Astrocyte (in vitro differentiated cells and primary cell): ENCODE measurements at regions not wholly inside any gene's neighbourhood (a gene's known extent, or its start where the extent isn't known, plus 50 kb on each side); places are given as distances from the start of the nearest gene placed in this dataset.

Source experiments
- DNase-seq: peaks from one replicate; pipeline ENCODE4 v3.0.0-alpha.2; 2010; ENCODE audit warnings: low read depth
- FAIRE-seq: peaks from 2 replicates; lab custom pipeline; 2011; peaks lifted over from hg19 to GRCh38; lab: Jason Lieb, UNC
- H2AFZ ChIP-seq: 2 replicates; pipeline ENCODE4 v1.6.0; 2012; ENCODE audit warnings: low read depth, low read length, inconsistent platforms
- H3K27ac ChIP-seq: 2 replicates; pipeline ENCODE4 v1.5.1; 2011; ENCODE audit warnings: low read depth, low read length, inconsistent platforms
- H3K27me3 ChIP-seq: 2 replicates; pipeline ENCODE4 v1.6.0; 2011; ENCODE audit warnings: low read length, inconsistent platforms; ENCODE audit not compliant: insufficient read depth
- H3K36me3 ChIP-seq: 2 replicates; pipeline ENCODE4 v1.5.1; 2011; ENCODE audit warnings: low read length, inconsistent platforms; ENCODE audit not compliant: insufficient read depth
- H3K4me1 ChIP-seq: 2 replicates; pipeline ENCODE4 v1.5.1; 2011; ENCODE audit warnings: low read length, inconsistent platforms; ENCODE audit not compliant: insufficient read depth
- H3K4me2 ChIP-seq: 2 replicates; pipeline ENCODE4 v1.6.0; 2012; ENCODE audit warnings: low read length, inconsistent platforms
- H3K4me3 ChIP-seq: 2 replicates; pipeline ENCODE4 v1.5.1; 2011; ENCODE audit warnings: low read depth, mild to moderate bottlenecking, low read length, inconsistent platforms; ENCODE audit not compliant: insufficient read depth
- H3K79me2 ChIP-seq: 2 replicates; pipeline ENCODE4 v1.6.0; 2012; ENCODE audit warnings: mild to moderate bottlenecking, low read length, inconsistent platforms; ENCODE audit not compliant: insufficient read depth
- H3K9ac ChIP-seq: 2 replicates; pipeline ENCODE4 v1.6.0; 2012; ENCODE audit warnings: mild to moderate bottlenecking, low read length, inconsistent platforms
- H3K9me3 ChIP-seq: 2 replicates; pipeline ENCODE4 v1.5.1; 2012; ENCODE audit warnings: low read depth, mild to moderate bottlenecking, low read length, inconsistent platforms; ENCODE audit not compliant: insufficient read depth
- H4K20me1 ChIP-seq: 2 replicates; pipeline ENCODE4 v1.6.0; 2012; ENCODE audit warnings: low read length, inconsistent platforms; ENCODE audit not compliant: insufficient read depth
- H3K27ac Mint-ChIP-seq: one replicate; pipeline ENCODE4 v1.8.0; 2021; ENCODE audit warnings: mild to moderate bottlenecking, mixed read lengths; ENCODE audit not compliant: unreplicated experiment
- H3K27me3 Mint-ChIP-seq: one replicate; pipeline ENCODE4 v1.8.0; 2021; ENCODE audit warnings: low read depth, mixed read lengths; ENCODE audit not compliant: unreplicated experiment
- H3K36me3 Mint-ChIP-seq: one replicate; pipeline ENCODE4 v1.8.0; 2021; ENCODE audit warnings: low read depth, mixed read lengths; ENCODE audit not compliant: unreplicated experiment
- H3K4me1 Mint-ChIP-seq: one replicate; pipeline ENCODE4 v1.8.0; 2021; ENCODE audit warnings: low read depth, mixed read lengths; ENCODE audit not compliant: unreplicated experiment
- H3K4me3 Mint-ChIP-seq: one replicate; pipeline ENCODE4 v1.8.0; 2021; ENCODE audit warnings: mild to moderate bottlenecking, moderate library complexity, mixed read lengths; ENCODE audit not compliant: unreplicated experiment
- H3K9me3 Mint-ChIP-seq: one replicate; pipeline ENCODE4 v1.8.0; 2021; ENCODE audit warnings: mild to moderate bottlenecking, mixed read lengths; ENCODE audit not compliant: unreplicated experiment
- EZH2 ChIP-seq: IDR thresholded peaks from 2 replicates; pipeline ENCODE4 v1.6.1; 2012; ENCODE audit warnings: mild to moderate bottlenecking, low read length, inconsistent platforms; ENCODE audit not compliant: insufficient read depth
- TF ChIP-seq, protein P1 (sequence below): IDR thresholded peaks from 2 replicates; pipeline ENCODE4 v1.5.1; 2011; ENCODE audit warnings: low read depth, mild to moderate bottlenecking, inconsistent platforms, low read length, moderate library complexity; ENCODE audit not compliant: insufficient read depth

DNA sequence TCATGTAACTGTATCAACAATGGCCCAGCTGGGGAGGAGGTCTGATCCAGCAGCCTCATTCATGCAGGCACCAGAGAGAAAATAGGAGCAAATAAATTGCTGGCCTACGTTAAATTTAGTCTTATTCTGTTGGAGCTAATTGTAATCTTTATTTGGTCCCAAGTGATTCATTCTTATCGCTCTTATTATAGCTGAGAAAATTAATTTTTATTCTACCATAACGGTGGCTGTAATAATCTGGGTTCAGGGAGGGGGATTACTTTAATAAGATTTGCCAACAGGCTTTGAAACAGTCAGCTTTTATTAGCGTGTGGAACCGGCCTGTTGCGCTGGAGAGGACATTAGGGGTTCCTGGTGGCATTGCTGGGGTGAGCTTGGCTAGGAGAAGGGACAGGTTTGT, 254.9 kb downstream of the AACS start:
- peaks cover 6% of the 10 kb centered on the region for H3K27me3 Mint-ChIP-seq
- TF ChIP-seq, protein P1, sequence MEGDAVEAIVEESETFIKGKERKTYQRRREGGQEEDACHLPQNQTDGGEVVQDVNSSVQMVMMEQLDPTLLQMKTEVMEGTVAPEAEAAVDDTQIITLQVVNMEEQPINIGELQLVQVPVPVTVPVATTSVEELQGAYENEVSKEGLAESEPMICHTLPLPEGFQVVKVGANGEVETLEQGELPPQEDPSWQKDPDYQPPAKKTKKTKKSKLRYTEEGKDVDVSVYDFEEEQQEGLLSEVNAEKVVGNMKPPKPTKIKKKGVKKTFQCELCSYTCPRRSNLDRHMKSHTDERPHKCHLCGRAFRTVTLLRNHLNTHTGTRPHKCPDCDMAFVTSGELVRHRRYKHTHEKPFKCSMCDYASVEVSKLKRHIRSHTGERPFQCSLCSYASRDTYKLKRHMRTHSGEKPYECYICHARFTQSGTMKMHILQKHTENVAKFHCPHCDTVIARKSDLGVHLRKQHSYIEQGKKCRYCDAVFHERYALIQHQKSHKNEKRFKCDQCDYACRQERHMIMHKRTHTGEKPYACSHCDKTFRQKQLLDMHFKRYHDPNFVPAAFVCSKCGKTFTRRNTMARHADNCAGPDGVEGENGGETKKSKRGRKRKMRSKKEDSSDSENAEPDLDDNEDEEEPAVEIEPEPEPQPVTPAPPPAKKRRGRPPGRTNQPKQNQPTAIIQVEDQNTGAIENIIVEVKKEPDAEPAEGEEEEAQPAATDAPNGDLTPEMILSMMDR, result no peak
- no peak for TF ChIP-seq EZH2

DNA sequence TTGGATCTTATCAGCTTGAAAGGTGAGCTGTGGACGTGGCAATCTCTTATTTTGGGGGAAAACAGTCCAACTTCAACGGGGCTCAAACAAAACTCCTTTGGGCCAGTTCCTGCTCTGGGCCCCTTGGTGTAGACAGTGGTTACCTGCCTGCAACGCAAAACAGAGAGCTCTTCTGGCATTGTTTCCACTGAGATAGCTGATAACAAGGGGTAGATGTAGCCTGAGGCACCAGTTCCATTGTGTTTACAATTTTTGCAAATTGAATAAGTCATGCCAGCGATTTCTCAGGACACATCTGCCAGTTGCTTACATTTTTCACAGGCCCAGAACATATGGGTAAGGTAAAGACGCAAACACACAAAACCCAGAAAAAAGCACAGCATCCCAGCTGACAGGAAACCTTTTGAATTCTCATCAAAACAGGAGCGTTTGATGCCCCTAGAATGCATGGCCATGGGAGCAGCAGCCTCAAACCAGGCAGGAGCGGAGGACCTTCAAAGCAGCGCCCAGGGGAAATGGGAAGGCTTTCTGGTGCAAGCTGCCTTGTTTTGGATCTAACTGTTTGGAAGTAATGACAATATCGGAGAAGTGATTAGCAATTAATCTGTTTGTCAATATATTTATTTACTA, 259.7 kb downstream of the AACS start:
- H3K27me3 Mint-ChIP-seq, result peaks cover 13% of the 10 kb centered on the region
- Histone ChIP-seq H3K9ac (no peak overlapping the region), H3K36me3 (no peaks in the 10 kb centered on the region), H2AFZ (no peak overlapping the region), H3K4me3 (no peak overlapping the region), H3K27me3 (no peaks in the 10 kb centered on the region), H3K79me2 (no peaks in the 10 kb centered on the region), H3K27ac (no peak overlapping the region), H3K4me1 (no peaks in the 10 kb centered on the region), H4K20me1 (no peaks in the 10 kb centered on the region), H3K9me3 (peaks cover 2% of the 10 kb centered on the region), H3K4me2 (no peak overlapping the region)
- TF ChIP-seq, protein P1, result no peak
- FAIRE-seq (no peak), DNase-seq (no peak)
- H3K27ac Mint-ChIP-seq, result no peak overlapping the region
- H3K9me3 Mint-ChIP-seq, result peaks cover 6% of the 10 kb centered on the region
- no peaks in the 10 kb centered on the region for H3K4me1 Mint-ChIP-seq
- H3K36me3 Mint-ChIP-seq, result no peaks in the 10 kb centered on the region
- no peak overlapping the region for H3K4me3 Mint-ChIP-seq

More for the DNA sequence above, 254.9 kb downstream of the AACS start:
- no peak overlapping the region for H2AFZ ChIP-seq
- Mint-ChIP-seq H3K36me3 (no peaks in the 10 kb centered on the region), H3K9me3 (no peaks in the 10 kb centered on the region), H3K4me1 (no peaks in the 10 kb centered on the region), H3K27ac (no peak overlapping the region), H3K4me3 (no peak overlapping the region)
- no peaks in the 10 kb centered on the region for H3K36me3 ChIP-seq
- no peaks in the 10 kb centered on the region for H3K27me3 ChIP-seq
- no peak overlapping the region for H3K4me3 ChIP-seq
- H3K9me3 ChIP-seq, result peaks cover 3% of the 10 kb centered on the region
- no peak overlapping the region for H3K9ac ChIP-seq
- H3K27ac ChIP-seq, result no peak overlapping the region
- no peaks in the 10 kb centered on the region for H3K4me1 ChIP-seq
- H3K79me2 ChIP-seq, result no peaks in the 10 kb centered on the region
- no peak for DNase-seq
- no peak overlapping the region for H3K4me2 ChIP-seq
- no peaks in the 10 kb centered on the region for H4K20me1 ChIP-seq
- FAIRE-seq, result no peak
